Mesenteric fat pad (tissue), 1 donor: ENCODE measurements at regions not wholly inside any gene's neighbourhood (a gene's known extent, or its start where the extent isn't known, plus 50 kb on each side); places are given as distances from the start of the nearest gene placed in this dataset.

Source experiments
- DNase-seq: peaks from one replicate; pipeline ENCODE4 v3.0.0-alpha.2; 2020; ENCODE audit warnings: low spot score
- donor health status: DM: yes; HTN: yes; CAD: no.

DNA sequence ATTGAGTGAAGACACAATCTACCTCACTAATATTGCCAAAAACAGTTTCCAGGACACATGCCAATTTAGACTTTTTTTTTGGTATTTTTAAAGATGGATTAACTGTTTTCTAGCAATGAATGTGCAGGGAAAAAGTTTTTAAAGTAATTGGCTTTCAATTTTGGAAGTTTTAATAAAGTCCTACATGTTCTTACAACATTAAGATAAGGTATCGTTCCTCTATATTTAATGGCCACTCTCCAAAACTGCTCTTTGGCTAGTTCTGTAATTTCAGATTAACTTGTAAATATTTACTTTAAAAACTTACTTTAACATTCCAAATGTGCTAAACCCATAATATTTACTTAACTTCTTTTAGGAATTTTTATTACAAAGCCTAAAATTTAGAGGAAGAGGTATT lies 1332.2 kb upstream of the PRMT6 start:
- DNase-seq = no peak

DNA sequence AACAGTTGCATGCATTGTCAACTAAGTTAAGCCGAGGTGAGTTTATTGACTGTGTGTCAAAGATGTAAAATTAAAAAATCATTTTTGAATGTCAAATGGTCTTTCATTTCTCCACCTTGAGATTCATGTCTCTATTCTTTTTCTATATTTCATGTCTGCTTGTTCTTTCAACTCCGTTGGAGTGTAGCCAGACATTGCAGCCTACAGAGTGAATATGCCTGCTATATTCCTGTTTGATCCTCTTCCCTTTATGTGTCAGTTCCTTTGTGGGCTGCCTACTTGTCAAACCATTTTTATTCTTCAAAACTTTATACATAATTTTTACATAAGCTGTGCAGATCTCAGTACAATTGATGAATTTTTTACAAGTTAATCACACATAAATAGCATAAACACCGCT lies 1325.8 kb upstream of the PRMT6 start:
- no peak for DNase-seq

DNA sequence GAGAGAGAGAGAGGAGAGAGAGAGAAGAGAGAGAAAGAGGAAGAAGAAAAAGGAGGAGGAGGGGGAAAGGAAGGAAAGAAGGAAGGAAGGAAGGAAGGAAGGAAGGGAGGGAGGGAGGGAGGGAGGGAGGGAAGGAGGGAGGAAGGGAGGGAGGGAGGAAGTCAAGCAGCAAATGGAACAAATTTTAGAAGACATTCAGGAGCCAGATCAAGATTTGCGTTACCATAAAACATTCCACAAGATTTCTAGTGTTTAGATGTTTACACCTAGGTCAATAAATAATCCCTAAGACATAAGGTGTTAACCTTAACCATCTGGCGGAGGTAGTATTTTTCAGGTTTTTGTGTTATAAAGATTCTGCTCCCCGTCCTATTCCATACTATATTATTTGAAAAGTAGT lies 1320.1 kb upstream of the PRMT6 start:
- no peak for DNase-seq

DNA sequence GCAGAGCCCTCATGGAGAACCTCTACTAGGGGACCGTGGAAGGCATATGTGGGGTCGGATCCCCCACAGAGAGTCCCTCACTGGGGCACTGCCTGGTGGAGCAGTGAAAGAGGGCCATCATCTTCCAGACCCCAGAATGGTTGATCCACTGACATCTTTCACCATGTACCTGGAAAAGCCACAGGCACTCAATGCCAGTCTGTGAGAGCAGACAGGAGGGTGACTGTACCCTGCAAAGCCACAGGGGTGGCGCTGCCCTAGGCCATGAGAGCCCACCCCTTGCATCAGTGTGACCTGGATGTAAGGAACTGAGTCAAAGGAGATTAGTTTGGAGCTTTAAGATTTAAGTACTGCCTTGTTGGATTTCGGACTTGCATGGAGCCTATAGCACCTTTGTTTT lies 1276.7 kb upstream of the PRMT6 start:
- no peak for DNase-seq

DNA sequence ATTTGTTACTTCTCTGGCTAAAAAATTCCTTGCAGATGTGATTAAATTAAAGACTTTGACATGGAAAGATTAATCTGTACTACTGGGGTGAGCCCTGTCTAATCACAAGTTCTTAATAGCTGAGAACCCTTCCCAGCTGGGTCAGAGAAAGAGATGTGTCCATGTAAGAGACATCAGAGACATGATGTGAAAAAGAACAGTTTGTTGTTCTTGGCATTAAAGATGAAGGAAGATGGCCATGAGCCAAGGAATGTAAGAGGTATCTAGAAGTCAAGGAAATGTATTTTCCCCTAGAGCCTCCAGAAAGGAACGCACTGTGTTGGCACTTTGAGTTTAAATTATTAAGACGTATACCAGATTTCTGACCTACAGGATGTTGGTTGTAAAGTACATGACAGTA lies 1271.5 kb upstream of the PRMT6 start:
- no peak for DNase-seq

DNA sequence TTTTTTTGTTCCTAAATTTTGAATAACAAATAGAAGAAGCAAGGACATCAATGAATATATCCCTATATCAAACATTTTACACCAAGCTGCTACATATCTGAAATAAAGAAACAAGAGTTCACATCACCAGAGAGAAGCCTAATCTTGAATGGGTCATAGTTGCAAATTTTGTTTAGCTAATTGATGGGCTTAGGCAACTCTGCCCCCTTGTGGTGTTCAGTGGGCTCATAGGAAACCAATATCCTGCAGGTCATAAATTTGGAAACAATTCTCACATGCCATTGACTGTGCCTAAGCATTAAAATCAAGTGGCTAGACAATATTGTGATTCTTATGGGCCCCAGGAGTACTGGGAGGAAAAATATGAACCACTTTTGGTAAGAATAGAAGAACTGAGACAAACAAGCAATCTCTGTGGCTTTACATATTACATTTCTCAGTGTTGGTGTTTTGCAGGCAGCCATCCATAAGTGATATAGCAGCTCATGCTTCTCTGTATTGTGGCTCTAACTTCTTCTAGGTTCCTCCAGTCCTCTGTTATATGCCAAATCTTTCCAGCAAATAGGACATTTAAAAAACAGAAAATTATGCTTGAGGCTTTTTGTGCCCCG lies 1262.8 kb upstream of the PRMT6 start:
- no peak for DNase-seq

DNA sequence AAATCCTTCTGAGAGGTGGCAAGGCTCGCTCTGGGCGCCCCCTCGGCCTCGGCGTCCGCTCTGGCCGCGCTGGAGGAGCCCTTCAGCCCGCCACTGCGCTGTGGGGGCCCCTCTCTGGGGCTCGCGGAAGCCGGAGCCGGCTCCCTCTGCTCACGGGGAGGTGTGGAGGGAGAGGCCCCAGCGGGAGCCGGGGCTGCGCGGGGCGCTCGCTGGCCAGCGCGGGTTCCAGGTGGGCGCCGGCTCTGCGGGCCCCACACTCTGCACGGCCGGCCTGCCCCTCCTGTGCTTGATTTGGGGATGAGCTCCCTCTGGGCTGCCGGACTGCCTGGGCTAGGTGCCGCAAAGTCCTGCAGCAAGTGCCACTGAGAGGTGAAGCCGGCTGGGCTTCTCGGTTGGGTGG lies 1260.7 kb upstream of the PRMT6 start:
- no peak for DNase-seq

DNA sequence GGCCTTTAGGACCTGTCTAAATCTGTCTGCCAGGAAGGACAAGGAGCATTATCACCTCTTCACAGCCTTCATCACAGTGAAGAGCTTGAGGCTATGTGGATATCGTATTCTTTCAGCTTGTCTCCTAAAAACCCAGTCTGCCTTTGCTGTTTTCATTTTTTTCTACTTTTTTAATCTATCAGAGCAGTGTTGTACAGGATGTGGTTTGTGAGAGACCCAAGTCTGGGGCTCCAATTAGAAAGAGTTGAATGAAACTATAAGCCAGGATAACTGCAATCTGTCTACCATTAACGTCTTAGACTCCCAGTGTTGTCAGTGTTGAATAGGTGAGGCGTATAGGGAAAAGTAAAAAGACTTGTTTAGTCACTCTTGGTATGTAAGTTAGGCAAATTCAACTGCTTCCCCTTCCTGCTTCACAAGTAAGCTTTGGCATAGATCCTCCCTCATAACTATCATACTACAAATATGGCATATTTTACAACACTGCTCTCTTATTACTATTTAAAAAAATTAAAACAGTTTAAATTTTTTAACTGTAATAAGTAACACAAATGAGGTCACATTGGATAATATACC lies 1225.8 kb upstream of the PRMT6 start:
- no peak for DNase-seq

DNA sequence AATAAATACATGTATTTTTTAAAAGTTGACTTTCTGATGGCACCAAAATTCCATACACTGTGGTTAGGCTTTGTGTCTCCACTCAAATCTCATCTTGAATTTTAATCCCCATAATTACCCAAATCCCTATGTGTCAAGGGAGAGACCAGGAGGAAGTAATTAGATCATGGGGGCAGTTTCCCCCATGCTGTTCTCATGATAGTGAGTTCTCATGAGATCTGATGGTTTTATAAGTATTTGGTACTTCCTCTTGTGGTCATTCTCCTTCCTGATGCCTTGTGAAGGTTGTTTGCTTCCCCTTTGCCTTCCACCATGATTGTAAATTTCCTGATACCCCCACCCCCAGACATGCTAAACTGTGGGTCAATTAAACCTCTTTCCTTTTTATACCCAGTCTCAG lies 1218.4 kb upstream of the PRMT6 start:
- DNase-seq = no peak

DNA sequence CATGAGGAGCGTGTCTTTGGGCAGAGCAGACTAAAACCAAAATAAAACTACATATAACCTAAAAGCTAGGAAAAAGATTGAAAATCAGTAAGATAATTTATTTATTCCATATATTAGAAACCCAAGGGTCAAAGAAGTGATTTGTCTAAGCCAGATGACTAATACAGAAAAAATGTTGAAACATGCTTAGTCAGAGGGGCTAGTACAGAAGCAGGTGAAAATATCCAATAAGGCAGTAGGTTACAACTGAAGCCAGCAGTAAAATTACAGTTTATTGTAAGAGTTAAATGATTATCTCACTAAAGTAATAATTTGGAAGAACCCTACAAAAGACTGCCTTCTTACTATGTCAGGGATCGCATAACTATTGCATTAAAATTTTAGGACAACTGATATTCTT lies 1190.9 kb upstream of the PRMT6 start:
- no peak for DNase-seq

DNA sequence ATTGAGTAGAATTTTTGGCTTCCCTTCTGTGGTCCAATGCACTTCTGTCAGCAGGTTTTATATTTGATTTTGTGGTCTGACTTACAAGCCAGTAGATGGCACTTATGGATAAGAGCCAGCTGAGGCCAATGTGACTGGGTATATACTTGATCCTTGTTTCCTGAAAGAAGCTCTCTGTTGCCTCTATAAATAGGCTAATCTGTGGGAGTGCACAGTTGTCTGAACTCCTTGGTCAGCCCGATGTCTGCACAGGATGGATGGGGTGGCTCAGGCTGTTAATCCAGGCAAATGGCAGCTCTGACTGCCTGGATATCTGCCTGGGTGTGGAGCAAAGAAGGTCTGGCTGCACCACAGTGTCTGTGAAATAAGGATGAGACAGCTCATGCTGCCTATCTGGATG lies 1183.7 kb upstream of the PRMT6 start:
- DNase-seq = no peak

DNA sequence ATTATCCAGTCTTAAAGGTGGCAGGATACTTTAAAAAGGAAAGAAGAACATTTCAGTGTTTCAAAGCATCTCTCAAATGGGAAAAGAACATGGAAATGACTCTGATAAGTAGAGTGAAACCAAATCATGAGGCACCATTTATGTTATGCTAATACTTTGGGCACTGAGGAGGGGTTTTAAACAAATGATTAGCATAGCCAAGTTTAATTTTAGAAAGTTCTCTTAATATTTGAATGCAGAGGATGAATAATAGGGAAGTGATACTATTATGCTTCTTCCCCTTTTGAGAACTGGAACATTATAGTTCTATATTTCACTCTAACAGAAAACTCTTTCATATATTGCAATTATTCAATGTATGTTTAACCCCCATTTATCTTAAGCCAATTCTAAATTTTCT lies 1181.9 kb upstream of the PRMT6 start:
- DNase-seq = no peak

DNA sequence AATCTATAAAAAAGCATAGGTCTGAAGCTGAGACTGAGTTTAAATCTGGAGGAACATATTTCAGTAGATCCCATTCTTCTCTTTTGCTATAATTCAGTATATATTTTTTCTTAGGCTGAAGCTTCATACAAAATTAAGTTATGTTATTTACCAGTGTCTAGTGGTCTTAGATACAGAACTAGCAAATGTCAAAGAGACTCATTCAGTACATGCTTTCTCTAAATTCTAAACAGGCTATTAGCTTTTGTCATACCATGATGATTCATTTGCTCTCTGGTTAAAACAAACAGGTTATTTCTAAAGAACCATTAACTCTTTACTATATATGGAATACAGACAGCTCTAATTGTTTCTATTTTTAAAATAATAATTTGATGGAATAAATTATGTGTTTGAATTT lies 1170.2 kb upstream of the PRMT6 start:
- DNase-seq = no peak

DNA sequence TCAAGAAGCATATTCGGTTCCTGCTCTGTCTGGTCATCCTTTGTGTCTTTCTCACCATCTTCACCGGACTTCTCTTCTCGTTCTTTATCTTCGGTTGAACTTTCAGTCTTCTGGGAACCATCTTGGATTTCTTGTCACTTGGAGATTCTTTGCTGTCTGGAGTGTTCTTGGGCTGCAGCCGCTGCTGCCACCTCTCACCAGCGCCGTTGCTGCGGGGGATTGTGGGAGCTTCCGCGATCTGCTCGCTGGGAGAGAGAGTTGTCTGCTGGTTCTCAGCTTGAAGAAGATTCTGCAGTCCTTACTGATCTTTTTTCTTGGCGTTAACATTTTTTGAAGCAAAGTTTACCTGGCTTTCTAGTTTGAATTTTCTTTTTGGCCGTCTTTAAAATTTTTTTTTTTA lies 1165.2 kb upstream of the PRMT6 start:
- DNase-seq = no peak

DNA sequence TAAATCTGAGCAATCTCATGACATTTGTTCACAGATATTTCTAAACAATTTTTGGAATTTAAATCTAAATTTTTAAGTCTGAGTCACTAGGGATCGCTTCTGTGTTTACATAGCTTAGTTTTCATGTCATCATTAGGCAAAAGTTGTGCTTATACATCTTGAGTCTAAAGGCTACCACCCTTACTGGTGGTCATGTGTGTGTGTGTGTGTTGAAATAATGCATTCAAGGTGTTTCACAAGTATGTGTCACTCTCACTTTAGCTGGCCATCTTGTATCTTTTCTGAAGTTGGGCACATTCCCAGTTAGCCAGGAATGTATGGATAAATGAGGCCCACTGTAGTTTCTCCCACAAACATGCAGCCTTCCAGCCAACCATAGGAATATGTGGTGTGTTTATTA lies 1162.5 kb upstream of the PRMT6 start:
- DNase-seq = no peak

DNA sequence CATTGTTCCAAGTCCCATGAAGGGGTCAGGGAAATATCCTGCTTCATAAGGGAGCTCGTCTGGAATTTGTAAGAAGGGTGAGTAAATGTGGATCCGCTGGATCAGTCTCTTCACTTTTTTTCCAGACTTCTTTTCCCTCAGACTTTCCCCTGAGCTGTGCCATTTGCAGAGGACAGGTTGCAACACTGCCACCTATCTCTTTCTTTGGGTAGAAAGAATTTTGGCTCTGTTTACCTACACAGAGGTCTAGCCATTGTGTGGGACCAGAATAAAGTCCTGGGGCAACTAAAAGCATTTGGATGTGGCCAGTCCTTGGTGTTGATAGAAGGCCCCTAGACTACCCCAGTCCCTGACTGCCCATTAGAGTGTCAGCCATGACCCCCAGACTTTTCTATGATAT lies 1146.7 kb upstream of the PRMT6 start:
- DNase-seq = no peak

DNA sequence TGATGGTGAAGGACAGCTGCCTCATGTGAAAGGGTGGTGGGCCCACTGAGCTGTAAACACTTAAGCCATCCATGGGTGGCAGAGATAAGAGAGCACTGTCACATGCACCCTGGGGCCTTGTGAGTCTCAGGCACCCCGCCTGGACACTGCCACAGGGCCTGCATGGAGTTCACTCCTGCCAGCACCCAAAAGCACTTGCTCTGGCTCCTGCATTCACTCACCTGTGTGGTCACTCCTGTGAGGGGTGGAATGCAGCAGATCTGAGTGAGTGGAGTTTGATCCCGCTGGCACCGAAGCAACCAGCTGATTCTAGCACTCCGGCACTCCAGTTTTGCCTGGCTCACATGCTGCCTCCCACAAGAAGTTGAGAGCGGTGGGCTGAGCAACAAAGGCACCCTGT lies 1142.1 kb upstream of the PRMT6 start:
- DNase-seq = no peak

DNA sequence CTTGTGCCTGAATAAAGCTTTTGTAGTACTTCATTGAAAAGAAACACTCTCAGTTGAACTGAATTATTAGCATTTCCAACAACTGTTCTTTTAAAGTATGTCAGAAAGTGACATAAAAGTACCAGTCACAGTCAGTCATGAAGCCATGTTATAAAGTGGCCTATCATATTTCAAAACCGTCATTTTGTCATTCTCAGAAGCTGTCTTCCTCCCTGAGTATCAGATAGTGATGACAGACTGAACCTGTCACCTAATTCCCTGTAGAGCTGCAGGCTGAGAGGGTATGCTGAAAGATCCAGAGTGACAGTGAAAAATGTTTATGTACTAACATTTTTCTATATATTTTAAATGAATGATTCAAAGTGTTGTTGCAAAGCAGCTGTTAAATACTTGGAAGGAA lies 1121.7 kb upstream of the PRMT6 start:
- DNase-seq = no peak

DNA sequence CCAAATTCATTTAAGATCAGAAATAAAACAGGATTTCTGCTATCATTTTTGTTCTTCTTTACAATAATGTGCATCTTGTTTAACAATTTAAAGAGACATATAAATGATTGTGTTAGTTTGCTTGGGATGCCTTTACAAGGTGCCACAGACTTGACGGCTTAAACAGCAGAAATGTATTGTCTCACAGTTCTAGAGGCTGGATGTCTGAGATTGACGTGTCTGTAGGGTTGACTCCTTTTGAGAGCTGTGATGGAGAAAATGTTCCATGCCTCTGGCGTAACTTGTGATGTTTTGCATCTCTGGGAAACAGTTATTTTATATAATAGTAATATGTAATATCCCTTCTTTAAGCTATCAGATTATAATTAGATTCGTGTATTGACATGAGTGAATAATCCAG lies 1091.6 kb upstream of the PRMT6 start:
- no peak for DNase-seq

DNA sequence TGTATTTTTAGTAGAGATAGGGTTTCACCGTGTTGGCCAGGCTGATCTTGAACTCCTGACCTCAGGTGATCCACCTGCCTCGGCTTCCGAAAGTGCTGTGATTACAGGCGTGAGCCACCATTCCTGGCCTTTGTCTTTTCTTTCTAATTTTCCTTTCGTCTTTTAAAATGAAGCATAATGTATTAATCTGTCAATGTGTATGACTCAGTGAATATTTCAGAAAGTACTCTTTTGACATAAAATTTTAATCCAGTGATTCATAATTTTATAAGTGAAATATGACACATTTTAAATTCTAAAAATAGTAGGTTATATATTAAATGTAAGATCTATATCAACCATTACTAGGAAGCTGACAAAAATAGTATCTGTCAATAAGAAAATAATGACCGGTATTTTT lies 1059.0 kb upstream of the PRMT6 start:
- no peak for DNase-seq

DNA sequence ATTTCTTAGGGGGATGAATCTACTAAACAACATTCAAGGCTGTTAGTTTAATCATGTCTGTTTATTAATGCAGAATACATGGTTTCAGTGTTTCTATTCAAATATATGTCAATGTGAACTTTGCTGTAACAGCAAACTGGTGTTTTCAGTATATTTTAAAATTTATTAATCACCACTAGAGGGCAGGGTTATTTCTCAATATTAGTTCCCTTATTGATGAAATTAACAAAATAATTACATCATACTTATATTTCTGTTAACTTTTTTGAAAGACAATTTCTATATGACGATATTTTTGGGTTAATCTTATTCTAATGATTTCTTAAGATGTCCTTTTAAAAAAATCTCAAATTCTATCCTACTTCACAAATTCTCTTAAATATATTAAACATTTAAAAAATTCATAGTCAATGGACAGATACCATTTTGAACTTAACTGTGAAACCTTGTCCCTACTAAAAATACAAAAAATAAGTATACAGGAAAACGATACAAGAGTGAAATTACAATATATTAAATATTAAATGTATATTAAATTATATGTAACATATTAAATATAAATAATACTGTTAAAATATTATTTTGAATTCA lies 1034.1 kb upstream of the PRMT6 start:
- no peak for DNase-seq

DNA sequence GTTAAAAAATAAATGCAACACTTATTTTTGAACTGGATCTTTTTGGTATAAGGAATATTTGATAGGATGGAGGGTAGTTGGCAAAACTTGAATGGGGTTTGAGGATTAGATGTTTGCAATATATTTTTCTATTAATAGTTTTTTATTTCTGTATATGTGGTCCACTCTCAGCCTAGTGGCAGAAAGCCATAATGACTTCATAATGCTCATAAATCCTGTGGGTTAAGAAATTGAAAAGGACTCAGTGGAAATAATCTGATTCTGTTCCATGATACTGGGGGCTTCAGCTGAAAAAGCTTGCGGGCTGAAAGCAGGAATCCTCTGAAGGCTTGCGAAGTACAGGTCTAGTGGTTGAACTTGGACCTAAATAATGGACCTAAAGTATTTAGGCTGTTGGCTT lies 1028.6 kb upstream of the PRMT6 start:
- no peak for DNase-seq

DNA sequence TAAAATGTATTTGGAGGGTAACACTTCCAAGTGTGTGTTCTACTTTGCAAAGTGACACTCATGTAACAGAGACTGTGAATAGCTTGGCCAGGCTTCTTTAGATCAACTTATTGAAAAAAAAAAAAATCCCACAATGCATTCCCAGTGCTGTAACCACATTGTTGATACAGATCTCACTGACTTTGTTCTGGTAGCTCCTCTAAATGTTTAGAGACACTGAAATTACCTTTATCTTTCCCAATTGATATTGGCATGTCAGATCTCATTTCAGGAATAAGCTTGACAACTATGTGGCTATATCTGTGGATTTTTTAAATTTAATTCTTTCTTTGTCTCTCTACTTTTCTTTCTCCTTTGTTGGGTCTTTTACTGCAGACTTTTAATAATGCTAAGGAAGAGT lies 1018.9 kb upstream of the PRMT6 start:
- no peak for DNase-seq

DNA sequence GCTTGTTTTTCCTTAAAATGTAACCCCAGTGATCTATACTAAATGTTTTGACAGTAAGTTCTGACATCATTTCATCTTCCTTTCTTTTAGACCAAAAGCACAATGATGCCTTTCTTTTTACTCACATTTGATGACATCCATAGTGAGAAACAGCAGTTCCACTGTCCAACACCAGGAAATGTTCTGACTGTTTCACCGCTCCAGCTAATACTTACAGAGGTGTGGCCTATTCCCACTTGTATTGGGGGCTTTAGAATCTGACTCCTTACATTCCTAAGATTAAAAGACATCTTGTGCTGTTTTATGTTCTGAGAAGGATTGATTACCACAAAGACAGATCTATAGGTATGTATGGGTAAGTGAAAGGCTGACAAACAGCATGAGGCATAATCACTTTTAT lies 1018.2 kb upstream of the PRMT6 start:
- no peak for DNase-seq
